Bronchial epithelial cell (primary cell): ENCODE measurements at regions not wholly inside any gene's neighbourhood (a gene's known extent, or its start where the extent isn't known, plus 50 kb on each side); places are given as distances from the start of the nearest gene placed in this dataset.

Source experiments
- DNase-seq: peaks from one replicate; pipeline ENCODE4 v3.0.0-alpha.2; 2010; ENCODE audit warnings: low read depth
- FAIRE-seq: peaks from 2 replicates; lab custom pipeline; 2011; peaks lifted over from hg19 to GRCh38; lab: Jason Lieb, UNC
- H3K27me3 ChIP-seq: 2 replicates; pipeline ENCODE4 v1.5.1; 2011; ENCODE audit warnings: low read length; ENCODE audit not compliant: control insufficient read depth, insufficient read depth
- H3K36me3 ChIP-seq: 2 replicates; pipeline ENCODE4 v1.5.1; 2011; ENCODE audit warnings: low read length; ENCODE audit not compliant: control insufficient read depth, insufficient read depth
- H3K4me3 ChIP-seq: 2 replicates; pipeline ENCODE4 v1.5.1; 2011; ENCODE audit warnings: mild to moderate bottlenecking, low read depth, low read length, control low read depth
- TF ChIP-seq, protein P1 (sequence below): IDR thresholded peaks from 2 replicates; pipeline ENCODE4 v1.5.1; 2011; ENCODE audit warnings: mild to moderate bottlenecking, moderate library complexity, low read length, control low read depth, inconsistent platforms; ENCODE audit not compliant: insufficient read depth, severe bottlenecking

DNA sequence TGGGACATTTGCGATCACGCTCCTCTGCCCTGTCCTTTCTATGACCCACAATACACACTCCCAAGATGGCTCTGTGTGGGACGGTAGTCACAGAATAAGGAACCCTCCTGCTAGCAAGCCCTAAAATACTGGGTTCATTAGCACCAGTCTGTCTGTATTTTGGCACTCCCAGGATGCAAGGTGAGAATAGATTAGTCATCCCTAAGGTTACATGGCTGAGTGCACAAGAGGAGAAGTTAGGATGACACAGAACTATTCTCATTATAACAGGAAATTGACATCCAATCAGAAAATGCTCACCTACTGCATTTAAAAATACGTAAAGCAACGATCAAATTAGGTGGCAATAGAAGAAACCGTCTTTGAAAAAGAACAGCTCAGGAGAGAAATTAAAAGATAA lies 590.2 kb downstream of the EPHA4 start:
- no peaks in the 10 kb centered on the region for H3K36me3 ChIP-seq
- FAIRE-seq = no peak
- TF ChIP-seq, protein P1, sequence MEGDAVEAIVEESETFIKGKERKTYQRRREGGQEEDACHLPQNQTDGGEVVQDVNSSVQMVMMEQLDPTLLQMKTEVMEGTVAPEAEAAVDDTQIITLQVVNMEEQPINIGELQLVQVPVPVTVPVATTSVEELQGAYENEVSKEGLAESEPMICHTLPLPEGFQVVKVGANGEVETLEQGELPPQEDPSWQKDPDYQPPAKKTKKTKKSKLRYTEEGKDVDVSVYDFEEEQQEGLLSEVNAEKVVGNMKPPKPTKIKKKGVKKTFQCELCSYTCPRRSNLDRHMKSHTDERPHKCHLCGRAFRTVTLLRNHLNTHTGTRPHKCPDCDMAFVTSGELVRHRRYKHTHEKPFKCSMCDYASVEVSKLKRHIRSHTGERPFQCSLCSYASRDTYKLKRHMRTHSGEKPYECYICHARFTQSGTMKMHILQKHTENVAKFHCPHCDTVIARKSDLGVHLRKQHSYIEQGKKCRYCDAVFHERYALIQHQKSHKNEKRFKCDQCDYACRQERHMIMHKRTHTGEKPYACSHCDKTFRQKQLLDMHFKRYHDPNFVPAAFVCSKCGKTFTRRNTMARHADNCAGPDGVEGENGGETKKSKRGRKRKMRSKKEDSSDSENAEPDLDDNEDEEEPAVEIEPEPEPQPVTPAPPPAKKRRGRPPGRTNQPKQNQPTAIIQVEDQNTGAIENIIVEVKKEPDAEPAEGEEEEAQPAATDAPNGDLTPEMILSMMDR = no peak
- no peak overlapping the region for H3K4me3 ChIP-seq
- H3K27me3 ChIP-seq = peaks cover 2% of the 10 kb centered on the region
- DNase-seq = peak; percentile 42

DNA sequence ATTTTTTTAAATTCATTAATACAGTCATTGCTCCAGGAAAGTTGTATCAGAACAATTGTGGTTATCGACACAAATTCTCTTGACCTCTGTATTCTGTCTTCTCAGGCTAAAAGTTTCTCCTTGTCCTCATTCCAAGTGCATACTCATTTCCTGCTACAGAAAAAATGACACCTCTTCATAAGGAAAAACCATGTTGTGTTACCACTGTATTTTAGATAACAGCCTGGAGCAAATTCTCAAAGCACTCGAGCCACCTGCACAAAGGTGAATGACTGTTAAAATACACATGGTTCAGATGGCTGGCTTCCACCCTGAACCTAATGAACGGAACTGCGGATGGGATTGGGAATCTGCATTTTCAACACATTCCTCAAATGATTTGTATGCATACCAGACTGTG lies 586.5 kb downstream of the EPHA4 start:
- H3K4me3 ChIP-seq = no peak overlapping the region
- DNase-seq (peak; percentile 57), FAIRE-seq (no peak)

GRCh38 chr2:220987839-220988238 lies 584.3 kb downstream of the EPHA4 start:
- peaks cover 2% of the 10 kb centered on the region for H3K27me3 ChIP-seq
- H3K4me3 ChIP-seq = no peak overlapping the region
- FAIRE-seq (no peak), DNase-seq (no peak)
- TF ChIP-seq, protein P1 = no peak
- H3K36me3 ChIP-seq = no peaks in the 10 kb centered on the region

More for the DNA sequence above, 586.5 kb downstream of the EPHA4 start:
- TF ChIP-seq, protein P1 = no peak
- Histone ChIP-seq H3K27me3 (peaks cover 2% of the 10 kb centered on the region), H3K36me3 (no peaks in the 10 kb centered on the region)

DNA sequence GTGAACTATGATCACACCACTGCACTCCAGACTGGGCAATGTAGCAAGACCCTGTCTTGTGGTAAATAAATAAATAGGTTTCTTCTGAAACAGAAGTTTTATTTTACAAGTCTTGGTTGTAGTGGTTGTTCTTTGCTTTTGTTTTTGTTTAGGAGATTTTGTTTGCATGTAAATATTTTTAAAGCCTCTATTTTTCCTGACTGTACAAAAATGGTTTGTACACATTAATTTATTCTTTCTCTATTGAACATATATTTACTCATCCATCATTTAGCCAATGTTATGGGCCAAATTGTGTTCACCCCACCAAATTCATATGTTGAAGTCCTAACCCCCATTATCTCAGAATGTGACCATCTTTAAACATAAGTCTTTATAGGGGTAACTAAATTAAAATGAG lies 580.1 kb downstream of the EPHA4 start:
- no peaks in the 10 kb centered on the region for H3K27me3 ChIP-seq
- TF ChIP-seq, protein P1 = no peak
- H3K36me3 ChIP-seq = no peaks in the 10 kb centered on the region
- FAIRE-seq = no peak
- H3K4me3 ChIP-seq = no peak overlapping the region
- no peak for DNase-seq

DNA sequence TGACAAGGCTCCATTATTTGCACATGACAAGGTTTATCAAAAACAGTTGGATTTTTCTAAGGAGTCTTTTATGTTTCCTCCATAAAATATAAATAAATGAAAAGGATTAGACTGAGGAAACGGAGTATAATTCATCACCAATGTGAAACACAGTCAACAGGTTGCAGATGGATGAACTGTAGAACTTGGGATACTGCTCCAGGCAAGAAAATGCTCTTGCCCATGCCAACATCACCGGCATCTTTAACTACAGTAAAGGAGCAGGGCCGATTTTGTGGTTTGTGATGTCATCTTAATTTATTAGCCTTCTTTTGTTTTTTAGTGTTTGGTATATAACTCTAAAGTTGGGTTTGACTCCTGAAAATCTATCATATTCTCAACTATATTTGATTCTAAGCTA lies 577.3 kb downstream of the EPHA4 start:
- Histone ChIP-seq H3K4me3 (no peak overlapping the region), H3K27me3 (no peaks in the 10 kb centered on the region), H3K36me3 (no peaks in the 10 kb centered on the region)
- DNase-seq (no peak), FAIRE-seq (no peak)
- TF ChIP-seq, protein P1 = no peak

DNA sequence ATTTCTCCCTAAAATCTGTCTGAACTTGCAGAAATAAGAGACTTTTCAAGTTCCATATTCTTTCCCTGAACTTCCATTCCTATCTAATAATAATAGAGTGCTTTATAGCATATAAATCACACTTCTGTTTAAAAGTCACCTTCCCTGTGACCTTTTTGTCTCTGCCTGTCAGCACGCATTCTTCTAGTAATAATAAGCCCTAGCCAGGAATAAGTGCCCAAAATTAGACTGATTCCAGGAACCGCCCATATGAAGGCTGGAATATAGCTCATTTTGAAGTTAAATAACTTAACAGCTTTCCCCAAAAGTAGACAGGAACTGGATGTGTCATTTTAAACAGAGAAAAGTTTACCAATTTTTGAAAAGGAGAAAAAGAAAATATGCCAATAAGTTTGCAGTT lies 576.5 kb downstream of the EPHA4 start:
- DNase-seq = no peak
- FAIRE-seq = no peak
- TF ChIP-seq, protein P1 = no peak
- no peak overlapping the region for H3K4me3 ChIP-seq
- H3K27me3 ChIP-seq = no peaks in the 10 kb centered on the region
- H3K36me3 ChIP-seq = no peaks in the 10 kb centered on the region
